ENCODE measurements at regions not wholly inside any gene's neighbourhood (a gene's known extent, or its start where the extent isn't known, plus 50 kb on each side); places are given as distances from the start of the nearest gene placed in this dataset.
A peak's percentile ranks its signal among the peaks of the same experiment; 100 is the strongest.
"Not testable (repeated sequence)": the region's sequence is repeated elsewhere in the genome, so short reads cannot be mapped to it uniquely, and the experiment has no call there.

GRCh38 chr21:28387220-28387619 is 605.5 kb downstream of the LTN1 start:
- Histone ChIP-seq H3K27me3 (no peaks in the 10 kb centered on the region), H3K4me3 (no peak overlapping the region), H3K9me3 (no peaks in the 10 kb centered on the region), H3K27ac (no peak overlapping the region), H3K4me1 (no peaks in the 10 kb centered on the region), H3K36me3 (no peaks in the 10 kb centered on the region)
- TF ChIP-seq CTCF (IDR thresholded peaks at IDR 0.05): no peak
- intact Hi-C loops (cut with DNase I): no loop called here
- no peak for DNase-seq (ENCODE audit: low spot score in 2 of 2)

GRCh38 chr21:28385845-28386244 is 606.8 kb downstream of the LTN1 start:
- no peaks in the 10 kb centered on the region for H3K4me1 ChIP-seq
- TF ChIP-seq CTCF (IDR thresholded peaks at IDR 0.05): no peak
- intact Hi-C loops (cut with DNase I): no loop called here

DNA sequence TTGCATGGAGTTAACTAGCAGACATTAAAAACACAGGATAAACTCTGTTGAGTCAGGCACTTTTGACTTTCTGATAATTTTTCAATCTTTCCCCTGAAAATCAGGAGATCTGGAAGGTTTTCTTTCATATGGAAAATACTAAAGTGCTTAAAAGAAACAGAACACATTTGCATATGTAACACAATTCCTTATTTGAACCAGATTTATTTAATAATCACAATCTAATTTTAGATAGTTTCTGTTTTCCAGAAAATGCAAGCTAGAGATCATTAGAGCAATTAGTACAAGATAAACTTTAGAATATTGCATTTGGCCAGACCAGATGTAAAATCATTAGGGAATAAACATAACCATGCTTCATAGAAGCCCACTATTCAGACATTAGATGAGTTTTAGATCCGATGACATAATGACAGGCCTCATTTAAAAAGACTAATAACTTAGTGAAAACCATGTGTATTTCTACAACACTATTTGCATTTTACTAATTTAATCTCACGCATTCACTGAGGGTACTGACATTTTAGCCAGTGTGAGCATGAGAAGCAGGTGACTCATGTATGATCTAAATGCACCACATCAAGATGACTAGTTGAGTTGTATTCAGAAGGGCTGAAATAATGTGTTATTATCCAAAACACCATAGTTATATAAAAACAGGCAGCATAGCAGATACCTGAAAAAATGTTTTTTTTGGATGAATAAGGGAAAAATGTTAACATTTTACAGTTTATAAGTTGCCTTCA is 611.5 kb downstream of the LTN1 start:
- H3K9me3 ChIP-seq; intact Hi-C loops (cut with DNase I); DNase-seq (ENCODE audit: low spot score in 2 of 2); H3K27me3 ChIP-seq; H3K27ac ChIP-seq; H3K4me1 ChIP-seq; H3K36me3 ChIP-seq; H3K4me3 ChIP-seq: not testable (repeated sequence)

More at GRCh38 chr21:28385845-28386244, 606.8 kb downstream of the LTN1 start:
- Histone ChIP-seq H3K36me3 (no peaks in the 10 kb centered on the region), H3K27me3 (no peaks in the 10 kb centered on the region), H3K4me3 (no peak overlapping the region), H3K27ac (no peak overlapping the region), H3K9me3 (no peaks in the 10 kb centered on the region)
- no peak for DNase-seq (ENCODE audit: low spot score in 2 of 2)

DNA sequence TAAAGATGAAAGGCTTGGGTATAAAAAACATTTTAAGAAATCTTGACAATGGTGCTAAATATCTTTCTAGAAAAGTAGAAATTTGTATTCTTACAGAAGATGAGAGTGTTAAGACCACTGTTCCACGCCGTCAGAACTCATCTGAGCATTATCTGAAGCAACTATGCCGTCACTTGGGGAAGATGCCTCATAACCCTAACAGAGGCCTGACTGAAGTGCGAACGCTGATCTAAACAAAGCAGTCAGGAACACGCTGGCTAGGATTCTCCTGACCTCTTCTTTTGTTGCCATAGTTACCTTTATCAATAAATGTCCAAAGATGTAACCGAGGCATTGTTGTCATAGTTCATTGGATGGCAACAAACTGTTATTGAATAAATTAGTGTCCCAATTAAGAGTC is 612.4 kb downstream of the LTN1 start:
- intact Hi-C loops (cut with DNase I): no loop called here
- no peak for DNase-seq (ENCODE audit: low spot score in 2 of 2)
- H3K4me3 ChIP-seq: no peak overlapping the region
- no peaks in the 10 kb centered on the region for H3K27me3 ChIP-seq
- H3K36me3 ChIP-seq: no peaks in the 10 kb centered on the region
- no peaks in the 10 kb centered on the region for H3K9me3 ChIP-seq
- no peak overlapping the region for H3K27ac ChIP-seq
- TF ChIP-seq CTCF (IDR thresholded peaks at IDR 0.05): no peak
- no peaks in the 10 kb centered on the region for H3K4me1 ChIP-seq

- Histone ChIP-seq H3K36me3 (no peaks in the 10 kb centered on the region), H3K4me1 (no peaks in the 10 kb centered on the region), H3K9me3 (no peaks in the 10 kb centered on the region), H3K4me3 (no peak overlapping the region), H3K27me3 (no peaks in the 10 kb centered on the region), H3K27ac (no peak overlapping the region)
- intact Hi-C loops (cut with DNase I): no loop called here
- no peak for DNase-seq (ENCODE audit: low spot score in 2 of 2)
- TF ChIP-seq CTCF (IDR thresholded peaks at IDR 0.05): no peak
These were observed 614.7 kb downstream of the LTN1 start for GRCh38 chr21:28378026-28378425.

DNA sequence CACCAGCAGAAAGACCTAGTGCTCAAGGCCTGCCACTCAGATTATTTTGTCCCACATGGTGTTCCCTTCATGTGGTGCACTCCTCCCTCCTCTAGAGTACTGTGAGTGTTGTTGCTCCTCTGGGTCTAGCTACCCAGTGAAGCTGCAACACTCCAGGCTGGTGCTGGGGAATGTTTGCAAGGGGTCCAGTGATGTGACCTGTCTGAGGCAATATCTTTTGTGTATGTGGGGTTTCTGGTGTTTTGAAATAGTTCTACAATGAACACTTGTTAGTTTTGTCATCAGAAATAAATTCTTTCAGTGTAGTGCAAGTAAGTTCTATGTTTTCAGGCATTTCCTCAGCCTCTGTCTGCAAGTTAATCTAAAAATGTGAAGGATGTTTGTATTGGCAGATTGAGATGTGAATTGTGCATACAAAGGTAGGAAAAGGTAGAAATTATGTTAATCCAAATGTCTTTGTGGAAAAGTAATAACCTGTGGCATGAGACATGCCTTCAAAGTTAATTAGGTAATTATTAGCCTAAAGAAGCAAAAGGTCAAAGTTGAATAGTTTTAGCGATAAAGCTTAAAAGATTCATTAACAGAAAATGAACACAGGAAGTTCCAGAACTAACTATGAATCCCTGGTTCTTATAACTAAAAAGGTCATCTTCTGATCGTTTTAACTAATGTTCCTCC is 616.8 kb downstream of the LTN1 start:
- no peaks in the 10 kb centered on the region for H3K4me1 ChIP-seq
- TF ChIP-seq CTCF (IDR thresholded peaks at IDR 0.05): no peak
- H3K27me3 ChIP-seq: no peaks in the 10 kb centered on the region
- peaks cover 0 to 10% of the 10 kb centered on the region in 2 donors for H3K9me3 ChIP-seq
- no peak for DNase-seq (ENCODE audit: low spot score in 2 of 2)
- H3K27ac ChIP-seq: peak overlapping the region in 1 of 2 donors; percentile 33
- H3K4me3 ChIP-seq: no peak overlapping the region
- intact Hi-C loops (cut with DNase I): no loop called here
- no peaks in the 10 kb centered on the region for H3K36me3 ChIP-seq
